ENCODE measurements at regions not wholly inside any gene's neighbourhood (a gene's known extent, or its start where the extent isn't known, plus 50 kb on each side); places are given as distances from the start of the nearest gene placed in this dataset.

GRCh38 chr3:177440456-177441104 lies 243.3 kb upstream of the TBL1XR1 start:
- H4K91ac ChIP-seq (ENCODE audit: low read depth, low read length): no peak overlapping the region
- H2AK5ac ChIP-seq (ENCODE audit: low read length): no peak overlapping the region
- no peak overlapping the region for H2BK120ac ChIP-seq (ENCODE audit: insufficient read depth, low read length, poor library complexity)
- no peak overlapping the region for H3K18ac ChIP-seq (ENCODE audit: low read length)
- H3K14ac ChIP-seq (ENCODE audit: low read length): no peak overlapping the region
- no peak overlapping the region for H3K23ac ChIP-seq (ENCODE audit: low read length)
- H4K12ac ChIP-seq (ENCODE audit: low read depth, low read length): no peak overlapping the region
- H2BK12ac ChIP-seq (ENCODE audit: low read length): no peak overlapping the region
- no peak overlapping the region for H3K4me2 ChIP-seq (ENCODE audit: low read length)
- no peaks in the 10 kb centered on the region for H3K4me1 ChIP-seq (ENCODE audit: control insufficient read depth in 1 of 2, insufficient read depth in 2 of 2, low read length in 2 of 2)
- H3K27ac ChIP-seq (ENCODE audit: low read depth, low read length): no peak overlapping the region
- no peaks in the 10 kb centered on the region for H3K9me3 ChIP-seq (ENCODE audit: insufficient read depth, low read depth, low read length)
- no peak for DNase-seq
- H3K9ac ChIP-seq (ENCODE audit: low read length): no peak overlapping the region
- H4K8ac ChIP-seq (ENCODE audit: low read depth, low read length): no peak overlapping the region
- no peaks in the 10 kb centered on the region for H3K36me3 ChIP-seq (ENCODE audit: control insufficient read depth in 1 of 2, insufficient read depth in 2 of 2, low read length in 2 of 2)
- no CpG with 5 or more reads among the region's 8 CpGs for WGBS (ENCODE audit: extremely low coverage, insufficient coverage, insufficient read length)
- H2BK5ac ChIP-seq (ENCODE audit: low read depth, low read length, poor library complexity): no peak overlapping the region
- no peak overlapping the region for H3K4me3 ChIP-seq (ENCODE audit: low read depth, low read length)
- H3K27me3 ChIP-seq (ENCODE audit: insufficient read depth, low read length): no peaks in the 10 kb centered on the region
- no peak overlapping the region for H2AFZ ChIP-seq (ENCODE audit: insufficient read depth, low read length, poor library complexity)
- H3K79me2 ChIP-seq (ENCODE audit: control insufficient read depth, insufficient read depth, low read length, poor library complexity): no peaks in the 10 kb centered on the region
- H3K4ac ChIP-seq (ENCODE audit: low read depth, low read length): no peak overlapping the region
- no peaks in the 10 kb centered on the region for H3K79me1 ChIP-seq (ENCODE audit: low read length)

- H2BK5ac ChIP-seq (ENCODE audit: low read depth, low read length, poor library complexity): no peak overlapping the region
- H2BK120ac ChIP-seq (ENCODE audit: insufficient read depth, low read length, poor library complexity): no peak overlapping the region
- H3K27ac ChIP-seq (ENCODE audit: low read depth, low read length): no peak overlapping the region
- H4K8ac ChIP-seq (ENCODE audit: low read depth, low read length): no peak overlapping the region
- H3K23ac ChIP-seq (ENCODE audit: low read length): no peak overlapping the region
- no peak overlapping the region for H3K4ac ChIP-seq (ENCODE audit: low read depth, low read length)
- no peak overlapping the region for H3K4me2 ChIP-seq (ENCODE audit: low read length)
- H3K9ac ChIP-seq (ENCODE audit: low read length): no peak overlapping the region
- no peak overlapping the region for H4K91ac ChIP-seq (ENCODE audit: low read depth, low read length)
- H3K4me3 ChIP-seq (ENCODE audit: low read depth, low read length): no peak overlapping the region
- no peaks in the 10 kb centered on the region for H3K36me3 ChIP-seq (ENCODE audit: control insufficient read depth in 1 of 2, insufficient read depth in 2 of 2, low read length in 2 of 2)
- H3K79me2 ChIP-seq (ENCODE audit: control insufficient read depth, insufficient read depth, low read length, poor library complexity): no peaks in the 10 kb centered on the region
- no peak overlapping the region for H2BK12ac ChIP-seq (ENCODE audit: low read length)
- WGBS (ENCODE audit: extremely low coverage, insufficient coverage, insufficient read length): no CpG with 5 or more reads among the region's 1 CpG
- H2AFZ ChIP-seq (ENCODE audit: insufficient read depth, low read length, poor library complexity): no peak overlapping the region
- no peaks in the 10 kb centered on the region for H3K4me1 ChIP-seq (ENCODE audit: control insufficient read depth in 1 of 2, insufficient read depth in 2 of 2, low read length in 2 of 2)
- H3K9me3 ChIP-seq (ENCODE audit: insufficient read depth, low read depth, low read length): no peaks in the 10 kb centered on the region
- no peak overlapping the region for H3K14ac ChIP-seq (ENCODE audit: low read length)
- H3K79me1 ChIP-seq (ENCODE audit: low read length): no peaks in the 10 kb centered on the region
- no peaks in the 10 kb centered on the region for H3K27me3 ChIP-seq (ENCODE audit: insufficient read depth, low read length)
- H4K12ac ChIP-seq (ENCODE audit: low read depth, low read length): no peak overlapping the region
- DNase-seq: no peak
- H3K18ac ChIP-seq (ENCODE audit: low read length): no peak overlapping the region
- H2AK5ac ChIP-seq (ENCODE audit: low read length): no peak overlapping the region
These were observed 244.1 kb upstream of the TBL1XR1 start for GRCh38 chr3:177441276-177441812.

- H3K27ac ChIP-seq (ENCODE audit: low read depth, low read length): no peak overlapping the region
- no CpG with 5 or more reads among the region's 12 CpGs for WGBS (ENCODE audit: extremely low coverage, insufficient coverage, insufficient read length)
- no peak overlapping the region for H3K23ac ChIP-seq (ENCODE audit: low read length)
These were observed 244.7 kb upstream of the TBL1XR1 start for GRCh38 chr3:177441813-177442646.

GRCh38 chr3:177443469-177443868 lies 246.2 kb upstream of the TBL1XR1 start:
- WGBS (ENCODE audit: extremely low coverage, insufficient coverage, insufficient read length): no CpG with 5 or more reads among the region's 3 CpGs
- peak in 1 of 2 donors; percentile 49 for DNase-seq
- H4K12ac ChIP-seq (ENCODE audit: low read depth, low read length): no peak overlapping the region
- no peak overlapping the region for H4K8ac ChIP-seq (ENCODE audit: low read depth, low read length)
- no peaks in the 10 kb centered on the region for H3K9me3 ChIP-seq (ENCODE audit: insufficient read depth, low read depth, low read length)
- H3K4ac ChIP-seq (ENCODE audit: low read depth, low read length): no peak overlapping the region
- H2BK120ac ChIP-seq (ENCODE audit: insufficient read depth, low read length, poor library complexity): no peak overlapping the region
- H3K4me1 ChIP-seq (ENCODE audit: control insufficient read depth in 1 of 2, insufficient read depth in 2 of 2, low read length in 2 of 2): no peaks in the 10 kb centered on the region
- H3K27ac ChIP-seq (ENCODE audit: low read depth, low read length): no peak overlapping the region
- H3K4me2 ChIP-seq (ENCODE audit: low read length): no peak overlapping the region
- H4K91ac ChIP-seq (ENCODE audit: low read depth, low read length): no peak overlapping the region
- no peak overlapping the region for H2BK12ac ChIP-seq (ENCODE audit: low read length)
- H3K79me1 ChIP-seq (ENCODE audit: low read length): no peaks in the 10 kb centered on the region
- H3K36me3 ChIP-seq (ENCODE audit: control insufficient read depth in 1 of 2, insufficient read depth in 2 of 2, low read length in 2 of 2): no peaks in the 10 kb centered on the region
- H2BK5ac ChIP-seq (ENCODE audit: low read depth, low read length, poor library complexity): no peak overlapping the region
- H3K27me3 ChIP-seq (ENCODE audit: insufficient read depth, low read length): no peaks in the 10 kb centered on the region
- no peak overlapping the region for H2AFZ ChIP-seq (ENCODE audit: insufficient read depth, low read length, poor library complexity)
- no peak overlapping the region for H3K4me3 ChIP-seq (ENCODE audit: low read depth, low read length)
- no peaks in the 10 kb centered on the region for H3K79me2 ChIP-seq (ENCODE audit: control insufficient read depth, insufficient read depth, low read length, poor library complexity)
- no peak overlapping the region for H3K18ac ChIP-seq (ENCODE audit: low read length)
- no peak overlapping the region for H3K23ac ChIP-seq (ENCODE audit: low read length)
- no peak overlapping the region for H2AK5ac ChIP-seq (ENCODE audit: low read length)
- no peak overlapping the region for H3K14ac ChIP-seq (ENCODE audit: low read length)
- H3K9ac ChIP-seq (ENCODE audit: low read length): no peak overlapping the region

More at GRCh38 chr3:177441813-177442646, 244.7 kb upstream of the TBL1XR1 start:
- Histone ChIP-seq H3K9me3 (ENCODE audit: insufficient read depth, low read depth, low read length) (no peaks in the 10 kb centered on the region), H3K18ac (ENCODE audit: low read length) (no peak overlapping the region), H2AK5ac (ENCODE audit: low read length) (peak overlapping the region; percentile 43), H2BK120ac (ENCODE audit: insufficient read depth, low read length, poor library complexity) (no peak overlapping the region), H3K4ac (ENCODE audit: low read depth, low read length) (no peak overlapping the region), H4K91ac (ENCODE audit: low read depth, low read length) (no peak overlapping the region), H3K4me2 (ENCODE audit: low read length) (no peak overlapping the region), H3K4me1 (ENCODE audit: control insufficient read depth in 1 of 2, insufficient read depth in 2 of 2, low read length in 2 of 2) (no peaks in the 10 kb centered on the region), H3K27me3 (ENCODE audit: insufficient read depth, low read length) (no peaks in the 10 kb centered on the region), H3K79me1 (ENCODE audit: low read length) (no peaks in the 10 kb centered on the region), H4K8ac (ENCODE audit: low read depth, low read length) (no peak overlapping the region), H3K9ac (ENCODE audit: low read length) (no peak overlapping the region), H3K36me3 (ENCODE audit: control insufficient read depth in 1 of 2, insufficient read depth in 2 of 2, low read length in 2 of 2) (no peaks in the 10 kb centered on the region), H2BK12ac (ENCODE audit: low read length) (no peak overlapping the region), H4K12ac (ENCODE audit: low read depth, low read length) (no peak overlapping the region), H3K79me2 (ENCODE audit: control insufficient read depth, insufficient read depth, low read length, poor library complexity) (no peaks in the 10 kb centered on the region), H3K4me3 (ENCODE audit: low read depth, low read length) (no peak overlapping the region), H2BK5ac (ENCODE audit: low read depth, low read length, poor library complexity) (no peak overlapping the region), H3K14ac (ENCODE audit: low read length) (no peak overlapping the region), H2AFZ (ENCODE audit: insufficient read depth, low read length, poor library complexity) (no peak overlapping the region)
- DNase-seq: no peak

Data from trophoblast cell (in vitro differentiated cells and primary cell).